Testis (tissue), 2 donors: ENCODE measurements at regions not wholly inside any gene's neighbourhood (a gene's known extent, or its start where the extent isn't known, plus 50 kb on each side); places are given as distances from the start of the nearest gene placed in this dataset.

Experiments
- DNase-seq: peaks from one replicate; pipeline ENCODE4 v3.0.0-alpha.2; 2019
- H3K27ac ChIP-seq, 2 donors: fragments of 200-600 bp; sonication (generic); one replicate each; pipeline ENCODE4 v1.5.1; 2019
- H3K27me3 ChIP-seq: fragments of 200-600 bp; sonication (generic); one replicate; pipeline ENCODE4 v1.5.1; 2019
- H3K36me3 ChIP-seq: fragments of 200-600 bp; sonication (generic); one replicate; pipeline ENCODE4 v1.5.1; 2017; ENCODE audit warnings: low read depth; ENCODE audit errors: missing control alignments
- H3K4me1 ChIP-seq: fragments of 200-600 bp; sonication (generic); one replicate; pipeline ENCODE4 v1.5.1; 2019
- H3K4me3 ChIP-seq, 2 donors: fragments of 200-600 bp; sonication (generic); one replicate each; pipeline ENCODE4 v1.5.1; 2017 to 2019
- H3K9me3 ChIP-seq: fragments of 200-600 bp; sonication (generic); one replicate; pipeline ENCODE4 v1.5.1; 2017
- CTCF ChIP-seq, 3 experiments: fragments of 450-650 bp in 2 of 3; fragments of 200-600 bp in 1 of 3; sonication (generic) in 1 of 3; IDR thresholded peaks; one replicate each; pipeline ENCODE4 v1.5.1; 2016 to 2019; ENCODE audit warnings: antibody characterized with exemption in 3 of 3, mild to moderate bottlenecking in 2 of 3, moderate library complexity in 1 of 3
- POLR2A ChIP-seq: fragments of 450-650 bp; IDR thresholded peaks from one replicate; pipeline ENCODE4 v1.6.1; 2017; ENCODE audit warnings: antibody characterized with exemption, mild to moderate bottlenecking, moderate library complexity
- WGBS, 2 donors: methylation state at CpG; one replicate each; pipeline ENCODE4 v1.1.5; 2018; 5-methylcytosine and 5-hydroxymethylcytosine counted together
- intact Hi-C: fragments of 100-400 bp; cut with DNase I; formaldehyde crosslinking; loops from one replicate; pipeline ENCODE4 v1.15.1; 2023; ENCODE audit warnings: low total_unique reads

GRCh38 chr21:27418346-27418745 lies 451.5 kb upstream of the ADAMTS5 start:
- WGBS, 2 donors, result 79 to 89% methylated on average over 1 of the region's 1 CpG
- intact Hi-C loops, result no loop called here
- Histone ChIP-seq H3K27ac (no peak overlapping the region), H3K4me1 (no peaks in the 10 kb centered on the region), H3K4me3 (no peak overlapping the region), H3K27me3 (no peaks in the 10 kb centered on the region), H3K9me3 (no peaks in the 10 kb centered on the region), H3K36me3 (no peaks in the 10 kb centered on the region)
- TF ChIP-seq POLR2A (no peak), CTCF (IDR thresholded peaks at IDR 0.05) (no peak)
- DNase-seq, result no peak

GRCh38 chr21:27412530-27412929 lies 445.6 kb upstream of the ADAMTS5 start:
- WGBS, 2 donors, result 86% methylated on average over 3 of the region's 3 CpGs
- Histone ChIP-seq H3K36me3 (no peaks in the 10 kb centered on the region), H3K27me3 (no peaks in the 10 kb centered on the region), H3K4me3 (no peak overlapping the region), H3K4me1 (no peaks in the 10 kb centered on the region), H3K9me3 (no peaks in the 10 kb centered on the region), H3K27ac (no peak overlapping the region)
- DNase-seq, result no peak
- intact Hi-C loops, result no loop called here
- TF ChIP-seq CTCF (IDR thresholded peaks at IDR 0.05) (no peak), POLR2A (no peak)

GRCh38 chr21:27408826-27409225 lies 441.9 kb upstream of the ADAMTS5 start:
- TF ChIP-seq CTCF (IDR thresholded peaks at IDR 0.05) (no peak), POLR2A (no peak)
- no peaks in the 10 kb centered on the region for H3K27me3 ChIP-seq
- no peak overlapping the region for H3K4me3 ChIP-seq
- no peak overlapping the region for H3K27ac ChIP-seq
- peaks cover 15% of the 10 kb centered on the region for H3K4me1 ChIP-seq
- H3K36me3 ChIP-seq, result no peaks in the 10 kb centered on the region
- 67 to 70% methylated on average over 2 of the region's 2 CpGs for whole genome bisulfite sequencing, 2 donors
- intact Hi-C loops, result no loop called here
- H3K9me3 ChIP-seq, result no peaks in the 10 kb centered on the region
- no peak for DNase-seq

- Histone ChIP-seq H3K27me3 (no peaks in the 10 kb centered on the region), H3K27ac (no peak overlapping the region), H3K4me1 (peaks cover 15% of the 10 kb centered on the region), H3K4me3 (no peak overlapping the region), H3K9me3 (no peaks in the 10 kb centered on the region), H3K36me3 (no peaks in the 10 kb centered on the region)
- intact Hi-C loops, result no loop called here
- 39 to 43% methylated on average over 5 of the region's 5 CpGs for WGBS, 2 donors
- DNase-seq, result no peak
- TF ChIP-seq CTCF (IDR thresholded peaks at IDR 0.05), result no peak
- TF ChIP-seq POLR2A, result no peak
These were observed 440.4 kb upstream of the ADAMTS5 start for GRCh38 chr21:27407271-27407670.

- 29 to 37% methylated on average over 3 of the region's 3 CpGs for WGBS, 2 donors
- Histone ChIP-seq H3K36me3 (no peaks in the 10 kb centered on the region), H3K4me1 (peaks cover 15% of the 10 kb centered on the region), H3K27ac (peak overlapping the region in 1 of 2 donors; percentile 1), H3K27me3 (no peaks in the 10 kb centered on the region), H3K9me3 (no peaks in the 10 kb centered on the region), H3K4me3 (no peak overlapping the region)
- DNase-seq, result no peak
- no peak for TF ChIP-seq POLR2A
- no peak for TF ChIP-seq CTCF (IDR thresholded peaks at IDR 0.05)
- intact Hi-C loops, result no loop called here
These were observed 439.6 kb upstream of the ADAMTS5 start for GRCh38 chr21:27406300-27407009.
